GM18526 (cell line): ENCODE measurements at regions not wholly inside any gene's neighbourhood (a gene's known extent, or its start where the extent isn't known, plus 50 kb on each side); places are given as distances from the start of the nearest gene placed in this dataset.

Experiments used
- POLR2A ChIP-seq: IDR thresholded peaks from 3 replicates; pipeline ENCODE4 v1.6.1; 2011; ENCODE audit not compliant: insufficient read length; ENCODE audit errors: extremely low read depth

GRCh38 chr15:62428851-62429598 is 263.9 kb upstream of the C2CD4B start:
- TF ChIP-seq POLR2A = no peak

GRCh38 chr15:62430056-62430455 is 265.0 kb upstream of the C2CD4B start:
- TF ChIP-seq POLR2A = no peak

GRCh38 chr15:62430552-62430951 is 265.5 kb upstream of the C2CD4B start:
- TF ChIP-seq POLR2A = no peak

- no peak for TF ChIP-seq POLR2A
Measured at GRCh38 chr15:62431008-62431797, 266.1 kb upstream of the C2CD4B start.

GRCh38 chr15:62431817-62432216 is 266.7 kb upstream of the C2CD4B start:
- TF ChIP-seq POLR2A = no peak

- no peak for TF ChIP-seq POLR2A
Measured at GRCh38 chr15:62432702-62433398, 267.8 kb upstream of the C2CD4B start.

GRCh38 chr15:62436235-62436634 is 271.1 kb upstream of the C2CD4B start:
- TF ChIP-seq POLR2A = no peak

GRCh38 chr15:62437753-62438152 is 272.7 kb upstream of the C2CD4B start:
- no peak for TF ChIP-seq POLR2A

GRCh38 chr15:62439543-62440016 is 274.5 kb upstream of the C2CD4B start:
- no peak for TF ChIP-seq POLR2A

- no peak for TF ChIP-seq POLR2A
Measured at GRCh38 chr15:62440362-62441105, 275.4 kb upstream of the C2CD4B start.

GRCh38 chr15:62444104-62445022 is 279.3 kb upstream of the C2CD4B start:
- TF ChIP-seq POLR2A = no peak

- TF ChIP-seq POLR2A = no peak
Measured at GRCh38 chr15:62445244-62445643, 280.2 kb upstream of the C2CD4B start.

GRCh38 chr15:62446984-62447383 is 281.9 kb upstream of the C2CD4B start:
- TF ChIP-seq POLR2A = no peak

GRCh38 chr15:62447742-62448141 is 282.7 kb upstream of the C2CD4B start:
- TF ChIP-seq POLR2A = no peak
